ENCODE measurements at regions not wholly inside any gene's neighbourhood (a gene's known extent, or its start where the extent isn't known, plus 50 kb on each side); places are given as distances from the start of the nearest gene placed in this dataset.

GRCh38 chr4:156322592-156322991 lies 368.9 kb upstream of the CTSO start:
- no peak overlapping the region for H3K27ac ChIP-seq
- H3K4me3 ChIP-seq, result no peak overlapping the region
- no peaks in the 10 kb centered on the region for H3K27me3 ChIP-seq
- H3K9me3 ChIP-seq, result no peaks in the 10 kb centered on the region
- no peaks in the 10 kb centered on the region for H4K20me1 ChIP-seq
- no peaks in the 10 kb centered on the region for H3K4me1 ChIP-seq
- no peak overlapping the region for H3K9ac ChIP-seq
- H3K4me2 ChIP-seq, result no peak overlapping the region
- H3K36me3 ChIP-seq, result no peaks in the 10 kb centered on the region
- TF ChIP-seq Cebpa-rat (IDR thresholded peaks at IDR 0.05), result no peak

DNA sequence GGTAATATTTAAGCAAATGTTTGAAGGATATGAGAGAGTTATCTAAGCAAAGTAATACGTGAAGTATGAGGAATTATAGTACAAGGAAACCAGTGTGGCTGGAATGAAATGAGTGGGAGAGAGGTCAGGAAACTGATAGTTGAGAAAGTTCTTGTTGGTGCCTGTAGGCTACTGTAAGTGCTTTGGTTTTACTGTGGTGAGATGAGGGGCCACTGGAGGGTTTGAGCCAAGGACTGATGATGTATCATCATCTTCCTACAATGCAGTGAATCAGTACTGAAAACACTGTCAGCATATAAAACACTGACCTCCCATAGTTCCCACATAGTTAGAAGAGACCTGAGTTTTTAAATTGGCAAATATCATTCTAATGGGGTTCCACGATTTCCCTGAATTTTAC lies 367.5 kb upstream of the CTSO start:
- Histone ChIP-seq H3K27me3 (no peaks in the 10 kb centered on the region), H3K9me3 (peaks cover 4% of the 10 kb centered on the region; the same call in 1 of the 2 replicates), H3K4me2 (no peak overlapping the region), H3K9ac (no peak overlapping the region), H3K27ac (no peak overlapping the region), H4K20me1 (no peaks in the 10 kb centered on the region), H3K4me3 (no peak overlapping the region), H3K36me3 (no peaks in the 10 kb centered on the region), H3K4me1 (no peaks in the 10 kb centered on the region)
- TF ChIP-seq Cebpa-rat (IDR thresholded peaks at IDR 0.05), result no peak

DNA sequence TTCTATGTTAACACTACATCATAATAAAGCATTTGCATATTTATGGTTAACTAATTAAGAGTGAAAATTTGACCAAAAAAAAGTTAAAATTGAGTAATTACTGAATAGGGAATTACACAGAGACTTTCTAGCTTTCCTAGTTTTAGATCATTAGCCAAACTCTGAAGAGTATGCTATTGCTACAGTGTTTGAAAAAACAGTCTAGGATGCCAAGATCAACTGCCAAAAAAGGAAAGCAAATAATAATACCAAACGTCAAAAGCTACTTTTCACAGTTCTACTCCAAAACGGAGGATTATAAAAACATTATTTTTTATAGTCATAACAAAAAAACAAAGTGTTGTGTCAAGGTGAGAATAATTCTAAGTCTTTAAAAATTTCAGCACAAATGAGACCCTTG lies 359.8 kb upstream of the CTSO start:
- peaks cover 4% of the 10 kb centered on the region; the same call in 1 of the 2 replicates for H3K9me3 ChIP-seq
- no peak overlapping the region for H3K9ac ChIP-seq
- no peak for TF ChIP-seq Cebpa-rat (IDR thresholded peaks at IDR 0.05)
- no peaks in the 10 kb centered on the region for H4K20me1 ChIP-seq
- no peak overlapping the region for H3K4me3 ChIP-seq
- no peaks in the 10 kb centered on the region for H3K27me3 ChIP-seq
- no peak overlapping the region for H3K4me2 ChIP-seq
- H3K36me3 ChIP-seq, result no peaks in the 10 kb centered on the region
- no peak overlapping the region for H3K27ac ChIP-seq
- H3K4me1 ChIP-seq, result no peaks in the 10 kb centered on the region

DNA sequence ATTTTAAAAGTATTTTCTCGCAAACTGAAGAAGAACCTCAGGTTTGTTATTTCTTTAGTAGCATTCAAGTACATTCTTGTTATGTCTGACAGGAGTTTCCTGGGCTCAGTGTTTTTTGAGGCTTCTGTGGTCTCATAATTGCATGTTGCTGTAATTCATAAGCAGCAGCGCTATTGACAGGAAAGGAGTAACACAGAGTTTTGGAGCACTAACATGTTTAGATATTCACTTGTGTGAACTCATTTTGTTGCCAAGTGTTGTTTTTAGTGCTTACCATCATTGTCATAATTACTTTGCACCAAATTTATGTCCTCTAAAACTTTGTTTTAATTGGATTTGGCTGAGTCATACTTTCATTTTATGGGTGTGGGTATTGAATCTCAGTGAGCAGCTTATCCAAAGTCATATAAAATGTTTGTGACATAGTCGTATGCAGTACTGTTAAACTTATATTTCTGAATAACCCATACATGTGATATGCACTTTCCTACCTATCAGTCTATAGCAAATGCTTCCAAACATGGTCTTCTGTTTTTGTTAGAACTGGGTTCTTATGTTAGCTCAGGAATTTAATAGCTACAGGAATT lies 358.7 kb upstream of the CTSO start:
- Histone ChIP-seq H3K9ac (no peak overlapping the region), H3K36me3 (no peaks in the 10 kb centered on the region), H3K27me3 (no peaks in the 10 kb centered on the region), H3K9me3 (peaks cover 4% of the 10 kb centered on the region; the same call in 1 of the 2 replicates), H3K27ac (no peak overlapping the region), H4K20me1 (no peaks in the 10 kb centered on the region), H3K4me3 (no peak overlapping the region), H3K4me1 (no peaks in the 10 kb centered on the region), H3K4me2 (no peak overlapping the region)
- no peak for TF ChIP-seq Cebpa-rat (IDR thresholded peaks at IDR 0.05)

GRCh38 chr4:156309031-156309430 lies 355.4 kb upstream of the CTSO start:
- no peaks in the 10 kb centered on the region for H4K20me1 ChIP-seq
- no peaks in the 10 kb centered on the region for H3K27me3 ChIP-seq
- H3K9me3 ChIP-seq, result no peaks in the 10 kb centered on the region
- H3K4me3 ChIP-seq, result no peak overlapping the region
- H3K27ac ChIP-seq, result no peak overlapping the region
- no peak overlapping the region for H3K9ac ChIP-seq
- no peaks in the 10 kb centered on the region for H3K4me1 ChIP-seq
- H3K4me2 ChIP-seq, result no peak overlapping the region
- no peak for TF ChIP-seq Cebpa-rat (IDR thresholded peaks at IDR 0.05)
- H3K36me3 ChIP-seq, result no peaks in the 10 kb centered on the region

DNA sequence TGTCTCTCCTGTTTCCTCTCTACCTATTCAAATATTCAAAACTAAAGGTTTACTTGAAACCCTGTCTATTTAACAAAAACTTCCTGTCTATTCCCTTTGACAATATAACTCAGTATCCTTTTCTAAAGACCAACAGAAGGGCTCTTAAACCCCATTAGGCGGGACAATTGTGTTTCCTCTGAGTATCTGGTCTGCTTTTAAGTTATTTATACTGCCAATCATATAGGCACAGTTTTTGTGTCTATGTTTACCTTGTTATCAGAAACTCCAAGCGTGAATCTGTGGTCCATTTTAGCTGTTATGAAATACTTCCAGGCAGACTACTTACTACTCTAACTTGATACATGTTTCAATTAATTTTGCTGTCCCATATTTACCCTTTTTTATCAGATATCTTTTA lies 350.0 kb upstream of the CTSO start:
- no peaks in the 10 kb centered on the region for H4K20me1 ChIP-seq
- H3K9ac ChIP-seq, result no peak overlapping the region
- H3K4me2 ChIP-seq, result no peak overlapping the region
- no peak overlapping the region for H3K4me3 ChIP-seq
- no peak for TF ChIP-seq Cebpa-rat (IDR thresholded peaks at IDR 0.05)
- no peaks in the 10 kb centered on the region for H3K36me3 ChIP-seq
- no peak overlapping the region for H3K27ac ChIP-seq
- H3K4me1 ChIP-seq, result no peaks in the 10 kb centered on the region
- H3K27me3 ChIP-seq, result no peaks in the 10 kb centered on the region
- no peaks in the 10 kb centered on the region for H3K9me3 ChIP-seq

- H4K20me1 ChIP-seq, result no peaks in the 10 kb centered on the region
- no peak overlapping the region for H3K9ac ChIP-seq
- TF ChIP-seq Cebpa-rat (IDR thresholded peaks at IDR 0.05), result no peak
- H3K27ac ChIP-seq, result no peak overlapping the region
- H3K9me3 ChIP-seq, result no peaks in the 10 kb centered on the region
- no peaks in the 10 kb centered on the region for H3K27me3 ChIP-seq
- no peaks in the 10 kb centered on the region for H3K36me3 ChIP-seq
- H3K4me2 ChIP-seq, result no peak overlapping the region
- H3K4me1 ChIP-seq, result no peaks in the 10 kb centered on the region
- no peak overlapping the region for H3K4me3 ChIP-seq
Observed at GRCh38 chr4:156298230-156298629, 344.6 kb upstream of the CTSO start.

GRCh38 chr4:156295676-156296195 lies 342.1 kb upstream of the CTSO start:
- no peak overlapping the region for H3K9ac ChIP-seq
- no peak overlapping the region for H3K4me2 ChIP-seq
- no peaks in the 10 kb centered on the region for H3K4me1 ChIP-seq
- H3K9me3 ChIP-seq, result no peaks in the 10 kb centered on the region
- no peak overlapping the region for H3K4me3 ChIP-seq
- no peak overlapping the region for H3K27ac ChIP-seq
- no peaks in the 10 kb centered on the region for H4K20me1 ChIP-seq
- TF ChIP-seq Cebpa-rat (IDR thresholded peaks at IDR 0.05), result no peak
- no peaks in the 10 kb centered on the region for H3K27me3 ChIP-seq
- H3K36me3 ChIP-seq, result no peaks in the 10 kb centered on the region

GRCh38 chr4:156294577-156294976 lies 340.9 kb upstream of the CTSO start:
- H3K27ac ChIP-seq, result no peak overlapping the region
- no peak for TF ChIP-seq Cebpa-rat (IDR thresholded peaks at IDR 0.05)
- no peak overlapping the region for H3K9ac ChIP-seq
- H3K4me2 ChIP-seq, result no peak overlapping the region
- H3K27me3 ChIP-seq, result no peaks in the 10 kb centered on the region
- H3K36me3 ChIP-seq, result no peaks in the 10 kb centered on the region
- no peaks in the 10 kb centered on the region for H4K20me1 ChIP-seq
- H3K9me3 ChIP-seq, result no peaks in the 10 kb centered on the region
- no peaks in the 10 kb centered on the region for H3K4me1 ChIP-seq
- H3K4me3 ChIP-seq, result no peak overlapping the region

GRCh38 chr4:156293657-156294297 lies 340.1 kb upstream of the CTSO start:
- Histone ChIP-seq H3K27ac (no peak overlapping the region), H3K36me3 (no peaks in the 10 kb centered on the region), H3K9me3 (no peaks in the 10 kb centered on the region), H4K20me1 (no peaks in the 10 kb centered on the region), H3K27me3 (no peaks in the 10 kb centered on the region), H3K4me1 (no peaks in the 10 kb centered on the region), H3K9ac (no peak overlapping the region), H3K4me2 (no peak overlapping the region), H3K4me3 (no peak overlapping the region)
- no peak for TF ChIP-seq Cebpa-rat (IDR thresholded peaks at IDR 0.05)

Measured in BLaER1 (cell line).